Keratinocyte (primary cell): ENCODE measurements at regions not wholly inside any gene's neighbourhood (a gene's known extent, or its start where the extent isn't known, plus 50 kb on each side); places are given as distances from the start of the nearest gene placed in this dataset.

Experiments used
- CTCF ChIP-seq, 3 experiments: IDR thresholded peaks in 1 of 3; conservative IDR thresholded peaks in 1 of 3; optimal IDR thresholded peaks in 1 of 3; 2 replicates in 2 of 3; 3 replicates in 1 of 3; pipeline versions ENCODE3 to v1.5.1; 2011; ENCODE audit warnings: low read length in 3 of 3, mild to moderate bottlenecking in 3 of 3, moderate library complexity in 2 of 3, control low read depth in 1 of 3, inconsistent platforms in 1 of 3; ENCODE audit not compliant: insufficient read depth in 2 of 3; ENCODE audit errors: extremely low read depth in 1 of 3
- EZH2 ChIP-seq: IDR thresholded peaks from one replicate; pipeline ENCODE4 v1.6.1; 2012; ENCODE audit warnings: inconsistent platforms, mild to moderate bottlenecking, low read length, moderate library complexity

- TF ChIP-seq CTCF (optimal IDR thresholded peaks at IDR 0.05 in 1 of 3, IDR thresholded peaks at IDR 0.05 in 1 of 3, conservative IDR thresholded peaks at IDR 0.05 in 1 of 3; ENCODE audit: extremely low read depth in 1 of 3, insufficient read depth in 2 of 3, low read length in 3 of 3) (no peak), EZH2 (no peak)
Observed at GRCh38 chr18:73617981-73618380, 529.7 kb downstream of the FBXO15 start.
